Endodermal cell (in vitro differentiated cells): ENCODE measurements at regions not wholly inside any gene's neighbourhood (a gene's known extent, or its start where the extent isn't known, plus 50 kb on each side); places are given as distances from the start of the nearest gene placed in this dataset.

Source experiments
- DNase-seq: peaks from one replicate; pipeline ENCODE4 v3.0.0-alpha.2; 2017
- H3K27ac ChIP-seq: 2 replicates; pipeline ENCODE4 v1.5.1; 2013; ENCODE audit warnings: mild to moderate bottlenecking, low read depth, low read length, moderate library complexity
- H3K27me3 ChIP-seq: 2 replicates; pipeline ENCODE4 v1.6.1; 2013; ENCODE audit warnings: mild to moderate bottlenecking, low read length, moderate library complexity; ENCODE audit not compliant: insufficient read depth, control insufficient read depth, poor library complexity, severe bottlenecking
- H3K36me3 ChIP-seq: 2 replicates; pipeline ENCODE4 v1.7.0; 2013; ENCODE audit warnings: mild to moderate bottlenecking, low read length, moderate library complexity; ENCODE audit not compliant: control insufficient read depth, insufficient read depth
- H3K4me1 ChIP-seq: one replicate; pipeline ENCODE4 v1.7.0; 2013; ENCODE audit warnings: low read length; ENCODE audit not compliant: control insufficient read depth, insufficient read depth
- H3K4me3 ChIP-seq: 2 replicates; pipeline ENCODE4 v1.5.1; 2013; ENCODE audit warnings: mild to moderate bottlenecking, low read length, moderate library complexity
- H3K9ac ChIP-seq: 2 replicates; pipeline ENCODE4 v1.6.1; 2013; ENCODE audit warnings: mild to moderate bottlenecking, low read length, moderate library complexity; ENCODE audit not compliant: poor library complexity, severe bottlenecking; ENCODE audit errors: extremely low read depth
- H3K9me3 ChIP-seq: 2 replicates; pipeline ENCODE4 v1.6.1; 2013; ENCODE audit warnings: mild to moderate bottlenecking, low read length, moderate library complexity; ENCODE audit not compliant: control insufficient read depth
- H3K27ac Mint-ChIP-seq: 2 replicates; pipeline ENCODE4 v1.8.0; 2020; ENCODE audit warnings: mixed read lengths
- H3K27me3 Mint-ChIP-seq: 2 replicates; pipeline ENCODE4 v1.8.0; 2021; ENCODE audit warnings: mild to moderate bottlenecking, mixed read lengths; ENCODE audit not compliant: insufficient read depth
- H3K36me3 Mint-ChIP-seq: 2 replicates; pipeline ENCODE4 v1.8.0; 2020; ENCODE audit warnings: low read depth, mixed read lengths
- H3K4me1 Mint-ChIP-seq: 2 replicates; pipeline ENCODE4 v1.8.0; 2020; ENCODE audit warnings: mixed read lengths
- H3K4me3 Mint-ChIP-seq: 2 replicates; pipeline ENCODE4 v1.8.0; 2020; ENCODE audit warnings: mild to moderate bottlenecking, moderate library complexity, mixed read lengths
- H3K9me3 Mint-ChIP-seq: 2 replicates; pipeline ENCODE4 v1.8.0; 2020; ENCODE audit warnings: mild to moderate bottlenecking, mixed read lengths
- CTCF ChIP-seq: fragments of 200-600 bp; sonication (generic); conservative IDR thresholded peaks from 2 replicates; pipeline ENCODE4 v1.5.0; 2021; ENCODE audit warnings: antibody characterized with exemption, mild to moderate bottlenecking
- WGBS, 2 experiments: methylation state at CpG; one replicate each; pipeline versions ENCODE4 v1.1.5 to v1.1.7; 2013; ENCODE audit warnings: missing lambda C conversion rate in 2 of 2, mixed read lengths in 1 of 2; ENCODE audit not compliant: insufficient coverage in 1 of 2, insufficient read length in 1 of 2; 5-methylcytosine and 5-hydroxymethylcytosine counted together

- Mint-ChIP-seq H3K4me1 (peaks cover 9% of the 10 kb centered on the region), H3K27ac (no peak overlapping the region), H3K4me3 (no peak overlapping the region), H3K9me3 (no peaks in the 10 kb centered on the region), H3K36me3 (no peaks in the 10 kb centered on the region), H3K27me3 (no peaks in the 10 kb centered on the region)
- no peak for DNase-seq
- Histone ChIP-seq H3K9ac (no peak overlapping the region), H3K36me3 (no peaks in the 10 kb centered on the region), H3K27me3 (no peaks in the 10 kb centered on the region), H3K4me3 (no peak overlapping the region), H3K27ac (no peak overlapping the region), H3K4me1 (no peaks in the 10 kb centered on the region), H3K9me3 (no peaks in the 10 kb centered on the region)
- 71 to 93% methylated on average over 1 of the region's 1 CpG for WGBS, 2 experiments
- no peak for TF ChIP-seq CTCF
Measured at GRCh38 chr4:31125061-31125460, 404.9 kb downstream of the PCDH7 start.

- no peak for DNase-seq
- Histone ChIP-seq H3K27me3 (no peaks in the 10 kb centered on the region), H3K27ac (no peak overlapping the region), H3K4me1 (no peaks in the 10 kb centered on the region), H3K9me3 (no peaks in the 10 kb centered on the region), H3K9ac (no peak overlapping the region), H3K36me3 (no peaks in the 10 kb centered on the region), H3K4me3 (no peak overlapping the region)
- no peak overlapping the region for H3K4me3 Mint-ChIP-seq
- H3K9me3 Mint-ChIP-seq = no peaks in the 10 kb centered on the region
- no peak for TF ChIP-seq CTCF
- no peaks in the 10 kb centered on the region for H3K36me3 Mint-ChIP-seq
- no peak overlapping the region for H3K27ac Mint-ChIP-seq
- H3K27me3 Mint-ChIP-seq = no peaks in the 10 kb centered on the region
- H3K4me1 Mint-ChIP-seq = peaks cover 9% of the 10 kb centered on the region
- 95 to 100% methylated on average over 1 to 2 of the region's 2 CpGs for WGBS, 2 experiments
Measured at GRCh38 chr4:31125496-31125895, 405.3 kb downstream of the PCDH7 start.

- H3K4me1 ChIP-seq = no peaks in the 10 kb centered on the region
- H3K4me1 Mint-ChIP-seq = peaks cover 14% of the 10 kb centered on the region
- H3K9me3 Mint-ChIP-seq = no peaks in the 10 kb centered on the region
- no peak overlapping the region for H3K27ac ChIP-seq
- no peaks in the 10 kb centered on the region for H3K27me3 Mint-ChIP-seq
- H3K27ac Mint-ChIP-seq = no peak overlapping the region
- H3K36me3 Mint-ChIP-seq = no peaks in the 10 kb centered on the region
- 90 to 96% methylated on average over 2 to 5 of the region's 5 CpGs for WGBS, 2 experiments
- H3K9me3 ChIP-seq = no peaks in the 10 kb centered on the region
- H3K36me3 ChIP-seq = no peaks in the 10 kb centered on the region
- H3K27me3 ChIP-seq = no peaks in the 10 kb centered on the region
- no peak overlapping the region for H3K4me3 ChIP-seq
- no peak overlapping the region for H3K4me3 Mint-ChIP-seq
- TF ChIP-seq CTCF = no peak
- H3K9ac ChIP-seq = no peak overlapping the region
- DNase-seq = no peak
Measured at GRCh38 chr4:31126881-31127398, 406.8 kb downstream of the PCDH7 start.
